Activated naive CD4-positive, alpha-beta T cell treated with anti-CD3 and anti-CD28 coated beads, Interleukin-2, amount 10 ng/mL, durations not matched to agents 7 days and 5 days (primary cell): ENCODE measurements at regions not wholly inside any gene's neighbourhood (a gene's known extent, or its start where the extent isn't known, plus 50 kb on each side); places are given as distances from the start of the nearest gene placed in this dataset.

ENCODE experiments used
- CTCF ChIA-PET: fragments of 350-600 bp; sonication (Branson Sonifier 250); formaldehyde crosslinking; loops from one replicate; lab custom pipeline; 2021; ENCODE audit warnings: antibody characterized with exemption; lab: Charles Lee
- DNase-seq: peaks from one replicate; pipeline ENCODE4 v3.0.0-alpha.2; 2020
- H3K27ac Mint-ChIP-seq: one replicate; pipeline ENCODE4 v1.8.0; 2021; ENCODE audit warnings: mild to moderate bottlenecking, moderate library complexity, mixed read lengths
- H3K27me3 Mint-ChIP-seq: one replicate; pipeline ENCODE4 v1.8.0; 2021; ENCODE audit warnings: mild to moderate bottlenecking, mixed read lengths
- H3K36me3 Mint-ChIP-seq: one replicate; pipeline ENCODE4 v1.8.0; 2021; ENCODE audit warnings: mixed read lengths
- H3K4me1 Mint-ChIP-seq: one replicate; pipeline ENCODE4 v1.8.0; 2021; ENCODE audit warnings: mixed read lengths
- H3K4me3 Mint-ChIP-seq: one replicate; pipeline ENCODE4 v1.8.0; 2021; ENCODE audit warnings: mild to moderate bottlenecking, moderate library complexity, mixed read lengths
- H3K9me3 Mint-ChIP-seq: one replicate; pipeline ENCODE4 v1.8.0; 2021; ENCODE audit warnings: mixed read lengths

DNA sequence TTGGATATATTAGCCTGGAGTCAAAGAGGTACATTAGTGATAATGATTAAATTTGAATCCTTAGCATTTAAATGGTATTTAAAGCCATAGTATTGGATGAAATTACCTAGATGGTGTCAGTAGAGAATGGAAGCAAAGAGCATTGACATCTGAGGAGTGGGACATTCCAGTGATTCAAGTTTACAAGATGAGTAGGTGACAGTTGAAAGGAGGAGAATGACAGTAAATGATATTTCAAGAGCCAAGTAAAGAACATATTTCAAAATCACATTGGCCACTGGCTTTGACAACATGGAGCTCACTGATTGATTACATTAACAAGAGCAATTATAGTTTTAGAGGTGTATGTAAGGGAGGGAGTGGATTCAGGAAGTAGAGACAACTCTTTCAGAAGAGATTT is 93.9 kb upstream of the MEF2C start:
- H3K9me3 Mint-ChIP-seq: no peaks in the 10 kb centered on the region
- H3K4me3 Mint-ChIP-seq: no peak overlapping the region
- H3K27ac Mint-ChIP-seq: no peak overlapping the region
- no peaks in the 10 kb centered on the region for H3K36me3 Mint-ChIP-seq
- CTCF ChIA-PET: no interaction called here
- DNase-seq: no peak
- no peaks in the 10 kb centered on the region for H3K27me3 Mint-ChIP-seq
- H3K4me1 Mint-ChIP-seq: no peaks in the 10 kb centered on the region

DNA sequence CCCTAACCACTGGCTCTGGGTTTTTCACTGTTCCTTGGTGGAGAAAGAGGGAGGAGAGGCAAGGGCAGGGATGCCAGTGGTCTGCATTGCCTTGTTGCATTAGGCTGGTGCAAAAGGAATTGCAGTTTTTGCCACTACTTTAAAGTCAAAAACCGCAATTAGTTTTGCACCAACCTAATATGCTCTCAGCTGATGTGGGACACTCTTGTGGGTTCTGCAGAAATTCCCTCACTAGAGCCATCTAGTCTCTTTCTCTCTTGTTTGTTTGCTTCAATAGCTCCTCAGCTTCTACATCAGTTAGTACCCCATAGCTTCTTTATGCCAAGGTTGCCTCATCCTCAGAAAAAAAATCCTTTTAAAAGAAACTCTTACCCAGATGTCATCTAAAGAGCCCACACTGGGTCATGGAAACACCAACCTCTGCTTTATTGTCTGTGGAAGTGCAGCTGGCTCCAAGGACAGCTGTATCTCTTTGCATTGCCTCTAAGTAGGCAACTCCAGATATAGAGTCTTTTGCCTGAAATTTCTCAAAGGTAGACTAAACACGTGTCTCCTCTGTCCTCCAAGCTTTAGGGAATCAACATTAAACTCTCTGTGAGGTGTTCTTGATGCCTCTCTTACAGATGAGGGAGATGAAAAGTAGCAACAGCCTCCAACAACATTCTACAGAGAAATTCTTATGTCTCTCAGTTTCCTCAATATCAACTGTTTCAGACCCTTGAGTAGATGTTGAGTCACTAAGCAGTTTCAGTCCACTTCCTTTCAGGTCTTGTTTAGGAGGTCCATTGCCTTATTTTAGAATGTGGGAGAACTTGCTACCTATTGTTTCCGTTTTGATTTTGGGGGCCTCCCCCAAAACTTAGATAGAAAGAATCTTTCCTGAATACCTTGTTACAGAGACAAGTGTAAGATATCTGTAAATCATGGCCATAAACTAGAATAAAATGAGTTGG is 84.9 kb upstream of the MEF2C start:
- Mint-ChIP-seq H3K27me3 (no peaks in the 10 kb centered on the region), H3K27ac (no peak overlapping the region), H3K4me1 (no peaks in the 10 kb centered on the region), H3K36me3 (no peaks in the 10 kb centered on the region), H3K4me3 (no peak overlapping the region), H3K9me3 (peaks cover 3% of the 10 kb centered on the region)
- CTCF ChIA-PET: no interaction called here
- DNase-seq: no peak

DNA sequence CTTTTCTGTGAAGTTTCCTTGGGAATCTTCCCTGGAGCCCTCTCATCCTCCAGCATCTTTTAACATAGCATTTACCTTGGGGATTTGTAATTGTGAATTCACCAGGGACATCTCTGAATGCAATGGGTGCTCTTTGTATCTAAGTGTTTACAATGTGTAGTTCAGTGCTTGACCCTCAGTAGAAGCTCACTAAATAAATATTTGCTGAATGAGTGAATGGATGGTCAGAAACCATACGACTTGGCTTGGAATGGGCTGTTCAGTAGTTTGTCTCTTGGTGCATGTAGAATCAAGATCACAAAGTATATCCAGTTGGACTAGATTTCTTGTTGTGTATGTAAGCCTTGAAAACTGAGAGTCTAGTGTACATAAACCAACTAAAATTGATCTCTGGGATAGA is 81.8 kb upstream of the MEF2C start:
- no peak overlapping the region for H3K4me3 Mint-ChIP-seq
- H3K27ac Mint-ChIP-seq: no peak overlapping the region
- CTCF ChIA-PET: no interaction called here
- H3K36me3 Mint-ChIP-seq: no peaks in the 10 kb centered on the region
- no peaks in the 10 kb centered on the region for H3K4me1 Mint-ChIP-seq
- H3K27me3 Mint-ChIP-seq: no peaks in the 10 kb centered on the region
- no peak for DNase-seq
- peaks cover 3% of the 10 kb centered on the region for H3K9me3 Mint-ChIP-seq

DNA sequence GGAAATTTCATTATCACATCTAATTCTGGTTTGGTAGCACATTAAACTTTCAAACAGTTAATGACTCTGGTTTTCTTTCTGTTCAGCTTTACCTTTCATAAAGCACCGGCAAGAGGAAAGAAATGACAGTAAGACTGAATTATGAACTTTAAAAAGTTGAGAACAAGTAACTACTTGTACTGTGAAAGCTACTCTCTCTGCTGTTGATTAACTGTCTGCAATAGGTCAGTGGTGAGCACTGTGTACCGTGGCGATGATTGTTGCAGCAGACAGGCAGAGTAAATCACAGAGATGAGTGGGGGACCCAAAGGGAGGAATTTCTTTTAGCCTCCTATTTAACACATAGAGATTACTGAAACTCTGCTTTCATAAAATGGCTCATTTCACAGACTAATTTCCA is 74.0 kb upstream of the MEF2C start:
- H3K9me3 Mint-ChIP-seq: no peaks in the 10 kb centered on the region
- no peaks in the 10 kb centered on the region for H3K36me3 Mint-ChIP-seq
- no peak overlapping the region for H3K27ac Mint-ChIP-seq
- CTCF ChIA-PET: no interaction called here
- H3K4me1 Mint-ChIP-seq: no peaks in the 10 kb centered on the region
- DNase-seq: no peak
- H3K4me3 Mint-ChIP-seq: no peak overlapping the region
- H3K27me3 Mint-ChIP-seq: no peaks in the 10 kb centered on the region

DNA sequence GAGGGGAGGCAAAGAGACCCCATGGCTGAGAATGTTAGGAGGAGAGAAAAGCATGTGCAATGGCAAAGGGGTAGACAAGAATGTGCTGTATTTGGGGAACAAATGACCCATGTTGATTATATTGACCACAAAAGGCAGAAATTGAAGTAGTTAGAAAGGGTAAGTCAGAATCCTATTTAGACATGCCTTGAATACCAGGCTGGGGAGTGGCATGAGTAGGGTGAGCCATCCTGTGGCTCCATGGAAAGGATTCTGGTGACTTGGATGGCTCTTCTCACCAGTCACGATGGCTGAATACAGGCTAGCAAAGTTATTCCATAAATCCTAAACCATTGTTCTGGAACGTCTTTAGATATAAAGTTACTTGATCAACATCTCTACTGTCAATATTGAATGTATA is 73.4 kb upstream of the MEF2C start:
- no peaks in the 10 kb centered on the region for H3K4me1 Mint-ChIP-seq
- DNase-seq: no peak
- CTCF ChIA-PET: no interaction called here
- H3K27ac Mint-ChIP-seq: no peak overlapping the region
- H3K9me3 Mint-ChIP-seq: no peaks in the 10 kb centered on the region
- no peaks in the 10 kb centered on the region for H3K36me3 Mint-ChIP-seq
- H3K27me3 Mint-ChIP-seq: no peaks in the 10 kb centered on the region
- H3K4me3 Mint-ChIP-seq: no peak overlapping the region

DNA sequence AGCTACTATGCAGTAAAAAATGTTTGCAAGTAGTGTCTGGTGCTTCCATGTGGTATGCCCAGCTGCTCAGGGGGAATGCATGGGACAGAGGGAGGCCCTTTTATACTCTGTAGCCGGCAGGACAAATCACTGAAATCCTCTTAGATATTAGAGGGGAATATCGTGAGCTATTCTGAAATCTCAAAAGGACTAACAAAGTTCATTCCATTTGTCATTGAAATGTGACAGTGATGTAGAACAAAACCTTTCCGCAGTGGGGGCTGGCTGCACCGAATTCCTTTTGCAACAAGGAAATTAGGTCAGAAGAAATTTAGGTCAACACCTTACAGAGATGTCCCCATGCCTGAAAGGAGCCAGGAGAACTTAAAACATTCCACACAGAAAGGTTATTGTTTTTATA is 72.4 kb upstream of the MEF2C start:
- no peaks in the 10 kb centered on the region for H3K9me3 Mint-ChIP-seq
- no peaks in the 10 kb centered on the region for H3K4me1 Mint-ChIP-seq

DNA sequence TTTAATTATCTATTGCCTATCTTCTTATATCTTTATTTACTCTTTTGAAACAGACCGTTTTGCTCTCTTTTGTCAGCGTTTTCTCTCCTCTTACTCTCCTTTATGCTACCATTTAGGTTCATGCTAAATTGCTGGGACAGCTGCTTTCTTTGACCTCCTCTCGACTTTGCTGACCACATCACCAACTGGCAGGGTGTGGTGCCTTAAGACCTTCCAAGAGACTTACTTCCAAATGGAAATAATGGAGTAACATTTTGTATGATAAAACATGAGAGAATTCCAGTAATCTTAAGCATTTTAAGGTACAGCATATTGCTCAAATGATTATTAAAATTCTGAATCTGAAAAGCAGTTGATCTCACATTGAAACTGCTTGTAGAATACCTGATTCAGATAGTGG is 71.5 kb upstream of the MEF2C start:
- H3K4me3 Mint-ChIP-seq: no peak overlapping the region
- no peaks in the 10 kb centered on the region for H3K9me3 Mint-ChIP-seq
- H3K36me3 Mint-ChIP-seq: no peaks in the 10 kb centered on the region
- H3K27ac Mint-ChIP-seq: no peak overlapping the region
- H3K4me1 Mint-ChIP-seq: no peaks in the 10 kb centered on the region
- no peak for DNase-seq
- H3K27me3 Mint-ChIP-seq: no peaks in the 10 kb centered on the region
- CTCF ChIA-PET: no interaction called here

More for the DNA sequence above, 72.4 kb upstream of the MEF2C start:
- CTCF ChIA-PET: no interaction called here
- Mint-ChIP-seq H3K27ac (no peak overlapping the region), H3K27me3 (no peaks in the 10 kb centered on the region), H3K36me3 (no peaks in the 10 kb centered on the region), H3K4me3 (no peak overlapping the region)
- DNase-seq: no peak

DNA sequence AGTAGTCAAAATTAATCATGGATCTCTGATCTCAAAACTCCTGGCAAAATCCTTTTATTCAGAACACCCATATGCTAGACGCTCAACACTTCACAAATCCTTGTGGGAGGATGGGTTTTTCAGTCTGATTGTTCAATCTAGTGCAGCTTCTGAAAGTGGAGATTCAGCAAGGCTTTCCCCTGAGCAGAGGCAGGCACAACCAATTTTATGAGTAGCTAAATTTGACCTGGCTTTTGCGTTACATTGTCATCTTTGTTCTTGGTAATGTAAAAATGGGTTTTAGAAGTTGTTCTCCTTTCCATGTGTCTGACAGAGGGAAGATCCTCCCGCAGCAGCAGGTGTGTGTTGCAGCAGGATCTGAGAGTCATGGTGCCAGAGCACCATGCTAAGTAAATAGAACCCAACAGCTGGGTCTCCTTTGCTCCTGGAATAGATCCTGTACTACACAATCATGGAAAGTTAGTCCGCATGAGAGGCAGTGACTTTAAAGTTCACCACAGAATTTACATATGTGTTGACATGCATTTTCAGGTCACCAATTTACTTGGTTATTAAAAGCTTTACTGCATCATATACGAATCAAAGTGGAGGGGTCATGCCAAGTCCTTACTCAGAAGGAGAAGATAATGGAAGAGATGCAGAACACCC is 70.1 kb upstream of the MEF2C start:
- DNase-seq: no peak
- H3K36me3 Mint-ChIP-seq: no peaks in the 10 kb centered on the region
- H3K4me1 Mint-ChIP-seq: no peaks in the 10 kb centered on the region
- H3K9me3 Mint-ChIP-seq: no peaks in the 10 kb centered on the region
- CTCF ChIA-PET: no interaction called here
- no peak overlapping the region for H3K4me3 Mint-ChIP-seq
- H3K27ac Mint-ChIP-seq: no peak overlapping the region
- H3K27me3 Mint-ChIP-seq: no peaks in the 10 kb centered on the region

DNA sequence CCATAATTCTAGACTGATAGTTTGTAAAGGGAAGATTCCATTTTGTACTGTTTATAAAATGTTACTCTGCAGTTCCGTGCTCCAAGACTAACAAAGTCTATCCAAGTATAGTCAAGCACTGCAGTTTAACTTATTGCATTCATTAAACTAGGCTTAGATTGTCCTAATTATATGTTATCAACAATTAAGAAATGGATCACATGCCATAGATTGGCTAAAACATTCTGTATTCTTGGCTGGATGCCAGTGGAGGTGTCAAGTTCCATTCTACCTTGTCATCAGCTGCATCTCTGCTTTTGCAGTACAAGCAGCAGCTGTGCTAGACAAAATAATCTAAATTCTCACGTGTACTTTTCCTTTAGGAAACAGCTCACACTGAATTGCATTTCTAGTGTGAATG is 69.4 kb upstream of the MEF2C start:
- Mint-ChIP-seq H3K27me3 (no peaks in the 10 kb centered on the region), H3K36me3 (no peaks in the 10 kb centered on the region), H3K4me3 (no peak overlapping the region), H3K4me1 (no peaks in the 10 kb centered on the region), H3K9me3 (no peaks in the 10 kb centered on the region), H3K27ac (no peak overlapping the region)
- no peak for DNase-seq
- CTCF ChIA-PET: no interaction called here

DNA sequence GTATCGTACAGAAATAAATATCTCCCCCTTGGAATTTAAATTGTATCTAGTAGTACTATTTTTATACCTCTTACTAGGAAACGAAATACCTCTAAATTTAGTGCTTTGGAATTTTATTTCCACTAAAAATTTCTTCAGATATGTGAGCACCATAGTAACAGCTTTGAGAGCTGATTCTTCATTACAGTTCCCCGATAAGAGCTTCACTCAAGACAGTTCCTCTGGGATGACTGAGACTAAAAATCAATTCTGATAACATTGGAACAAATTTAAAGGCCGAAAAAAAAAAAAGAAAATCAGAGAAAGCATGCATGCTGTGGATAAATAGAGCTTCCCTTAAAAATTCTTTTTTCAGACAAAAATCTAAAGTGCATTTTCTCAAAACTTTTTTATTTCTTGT is 68.5 kb upstream of the MEF2C start:
- Mint-ChIP-seq H3K4me1 (no peaks in the 10 kb centered on the region), H3K36me3 (no peaks in the 10 kb centered on the region), H3K9me3 (no peaks in the 10 kb centered on the region), H3K27ac (no peak overlapping the region), H3K4me3 (no peak overlapping the region), H3K27me3 (no peaks in the 10 kb centered on the region)
- CTCF ChIA-PET: no interaction called here
- no peak for DNase-seq

DNA sequence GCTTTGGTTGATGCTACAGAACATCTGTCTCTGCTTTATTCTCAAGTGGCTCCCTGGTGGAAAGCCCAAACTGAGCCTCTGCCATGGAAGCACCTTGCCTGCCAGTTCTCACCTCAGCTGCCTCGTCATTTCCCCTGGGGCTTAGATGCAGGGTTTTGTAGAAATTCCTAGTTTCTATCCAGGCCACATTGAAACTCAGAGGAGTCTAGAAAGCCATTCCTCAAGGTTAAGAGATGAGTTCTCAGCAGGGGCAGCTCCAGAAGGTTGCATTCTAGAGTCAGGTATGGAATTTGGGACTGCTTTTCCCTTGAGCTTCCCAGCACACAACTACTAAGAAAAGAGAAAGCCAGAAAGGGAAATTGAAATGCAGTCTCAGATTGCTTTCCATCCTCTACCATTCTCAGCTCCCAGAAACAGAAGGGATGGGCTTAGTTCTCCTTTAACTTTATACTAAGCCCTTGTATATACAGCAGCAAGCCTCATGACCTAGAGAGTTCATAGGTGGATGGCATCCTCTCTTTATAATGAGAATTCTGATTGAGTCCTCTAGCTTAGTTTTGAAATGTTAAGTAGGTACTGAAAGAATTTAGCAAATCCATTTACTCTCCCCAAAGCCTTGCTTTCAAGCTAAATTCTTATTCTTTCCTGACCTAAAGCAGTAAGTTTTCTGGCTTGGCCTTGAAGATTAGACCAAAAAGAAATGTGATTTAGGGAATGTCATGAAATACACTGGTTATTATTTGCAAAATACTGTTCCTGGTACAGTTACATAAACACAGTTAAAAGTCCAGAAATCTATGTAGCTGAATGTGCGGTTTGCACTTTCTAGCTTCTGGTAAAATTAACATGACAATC is 66.0 kb upstream of the MEF2C start:
- Mint-ChIP-seq H3K36me3 (no peaks in the 10 kb centered on the region), H3K4me1 (no peaks in the 10 kb centered on the region), H3K27ac (no peak overlapping the region), H3K4me3 (no peak overlapping the region), H3K27me3 (no peaks in the 10 kb centered on the region), H3K9me3 (no peaks in the 10 kb centered on the region)
- no peak for DNase-seq
- CTCF ChIA-PET: no interaction called here

DNA sequence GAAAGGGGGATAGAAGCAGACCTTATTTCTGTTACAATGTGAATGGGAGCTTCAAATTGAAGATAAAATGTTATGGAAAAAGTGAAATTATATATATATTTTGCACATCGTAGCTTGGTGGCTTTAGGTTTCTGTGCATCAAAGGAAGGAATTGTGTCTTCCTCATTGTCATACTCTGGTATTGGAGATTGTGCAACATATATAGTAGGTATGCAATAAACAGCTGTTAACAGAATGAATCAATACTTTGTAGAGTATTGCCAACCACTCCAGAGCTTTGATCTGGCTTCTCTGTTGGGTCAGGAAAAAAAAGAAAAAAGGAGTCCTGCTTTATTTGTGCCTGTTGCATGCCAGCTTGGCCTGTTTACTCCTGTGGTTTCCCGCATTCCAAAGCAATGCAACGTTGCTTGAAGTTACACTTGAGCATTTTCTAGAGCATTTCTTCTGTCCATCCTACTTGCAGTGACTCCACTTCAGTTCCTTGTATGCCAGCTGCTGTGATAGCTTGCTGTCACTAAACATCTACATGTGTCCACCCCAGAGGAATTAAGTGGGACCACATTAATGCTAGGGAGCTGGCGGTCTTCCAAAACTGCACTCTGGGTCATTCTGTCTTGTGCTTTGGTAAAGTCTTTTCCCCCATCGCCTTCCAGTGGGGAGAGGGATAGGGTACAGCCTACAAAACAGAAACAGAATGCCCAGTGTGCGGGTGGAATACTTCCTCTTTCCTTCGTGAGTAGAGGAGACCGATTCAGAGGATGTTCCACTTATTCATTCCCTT is 62.0 kb upstream of the MEF2C start:
- no peaks in the 10 kb centered on the region for H3K4me1 Mint-ChIP-seq
- CTCF ChIA-PET: no interaction called here
- no peaks in the 10 kb centered on the region for H3K36me3 Mint-ChIP-seq
- H3K27me3 Mint-ChIP-seq: no peaks in the 10 kb centered on the region
- H3K9me3 Mint-ChIP-seq: no peaks in the 10 kb centered on the region
- no peak for DNase-seq
- no peak overlapping the region for H3K27ac Mint-ChIP-seq
- no peak overlapping the region for H3K4me3 Mint-ChIP-seq

DNA sequence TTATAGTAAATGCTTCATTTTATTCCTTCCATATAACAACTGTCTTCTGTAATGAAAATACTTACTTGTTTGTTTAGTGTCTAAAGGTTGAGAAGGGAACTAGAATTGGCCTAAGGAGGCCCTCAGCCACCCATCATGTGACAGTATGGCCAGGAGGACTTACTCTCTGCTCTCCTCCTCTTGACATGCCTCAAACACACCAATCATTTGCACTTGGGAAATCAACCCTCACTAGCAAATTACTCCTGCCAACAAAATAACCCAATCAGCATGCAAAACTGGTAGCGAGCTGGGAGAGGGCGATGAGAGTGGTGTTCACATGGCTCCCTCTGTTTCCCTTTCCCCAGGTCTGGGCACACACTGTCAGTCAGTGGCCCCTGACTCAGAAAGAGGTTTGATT is 58.6 kb upstream of the MEF2C start:
- CTCF ChIA-PET: no interaction called here
- Mint-ChIP-seq H3K36me3 (no peaks in the 10 kb centered on the region), H3K27ac (no peak overlapping the region), H3K4me1 (no peaks in the 10 kb centered on the region), H3K9me3 (no peaks in the 10 kb centered on the region), H3K27me3 (no peaks in the 10 kb centered on the region), H3K4me3 (no peak overlapping the region)
- DNase-seq: no peak

DNA sequence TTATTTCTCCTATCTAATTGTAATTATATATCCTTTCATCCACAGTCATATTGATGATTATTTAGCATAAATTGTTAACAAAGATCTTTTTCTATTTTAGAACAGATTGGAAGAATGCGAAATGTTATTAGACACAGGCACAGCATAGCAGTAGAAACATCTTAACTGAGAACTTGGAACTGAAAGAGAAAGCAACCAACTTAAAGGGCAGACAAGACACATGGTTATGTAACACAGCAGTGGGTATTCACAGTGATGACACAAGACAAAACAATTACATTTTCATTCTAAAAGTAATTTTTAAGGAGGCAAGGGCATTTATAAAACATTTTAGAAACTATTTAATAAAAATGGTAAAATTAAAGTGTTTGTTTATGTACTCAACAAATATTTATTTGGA is 57.7 kb upstream of the MEF2C start:
- H3K27ac Mint-ChIP-seq: no peak overlapping the region

More for the DNA sequence above, 57.7 kb upstream of the MEF2C start:
- CTCF ChIA-PET: no interaction called here
- Mint-ChIP-seq H3K9me3 (no peaks in the 10 kb centered on the region), H3K36me3 (no peaks in the 10 kb centered on the region), H3K4me1 (no peaks in the 10 kb centered on the region), H3K27me3 (no peaks in the 10 kb centered on the region), H3K4me3 (no peak overlapping the region)
- DNase-seq: no peak
